T-helper 1 cell (primary cell): ENCODE measurements at regions not wholly inside any gene's neighbourhood (a gene's known extent, or its start where the extent isn't known, plus 50 kb on each side); places are given as distances from the start of the nearest gene placed in this dataset.
"Not testable (repeated sequence)": the region's sequence is repeated elsewhere in the genome, so short reads cannot be mapped to it uniquely, and the experiment has no call there.

ENCODE experiments used
- DNase-seq, 5 donors: peaks; one replicate each; pipeline ENCODE4 v3.0.0-alpha.2; 2012 to 2020

- DNase-seq: no peak
Measured at GRCh38 chr1:172931340-172931739, 119.4 kb downstream of the TNFSF18 start.

- DNase-seq: no peak
Measured at GRCh38 chr1:172931761-172932160, 119.0 kb downstream of the TNFSF18 start.

- DNase-seq: no peak
Measured at GRCh38 chr1:172932981-172933380, 117.8 kb downstream of the TNFSF18 start.

GRCh38 chr1:172934417-172934762, 116.4 kb downstream of the TNFSF18 start:
- no peak for DNase-seq

- DNase-seq: no peak
Measured at GRCh38 chr1:172935062-172935592, 115.6 kb downstream of the TNFSF18 start.

- no peak for DNase-seq
Measured at GRCh38 chr1:172936088-172936645, 114.6 kb downstream of the TNFSF18 start.

GRCh38 chr1:172938681-172939080, 112.1 kb downstream of the TNFSF18 start:
- no peak for DNase-seq

GRCh38 chr1:172939475-172939874, 111.3 kb downstream of the TNFSF18 start:
- DNase-seq: no peak

- no peak for DNase-seq
Measured at GRCh38 chr1:172940174-172940855, 110.4 kb downstream of the TNFSF18 start.

GRCh38 chr1:172941471-172941870, 109.3 kb downstream of the TNFSF18 start:
- DNase-seq: no peak

- DNase-seq: no peak
Measured at GRCh38 chr1:172941945-172942344, 108.8 kb downstream of the TNFSF18 start.

GRCh38 chr1:172943138-172943537, 107.6 kb downstream of the TNFSF18 start:
- DNase-seq: not testable (repeated sequence)

GRCh38 chr1:172944931-172945330, 105.8 kb downstream of the TNFSF18 start:
- no peak for DNase-seq

- DNase-seq: no peak
Measured at GRCh38 chr1:172946814-172947507, 103.8 kb downstream of the TNFSF18 start.

GRCh38 chr1:172948457-172948856, 102.3 kb downstream of the TNFSF18 start:
- DNase-seq: no peak

GRCh38 chr1:172949096-172949495, 101.6 kb downstream of the TNFSF18 start:
- DNase-seq: no peak

- no peak for DNase-seq
Measured at GRCh38 chr1:172950528-172950927, 100.2 kb downstream of the TNFSF18 start.

GRCh38 chr1:172951730-172952365, 98.9 kb downstream of the TNFSF18 start:
- no peak for DNase-seq

- no peak for DNase-seq
Measured at GRCh38 chr1:172952516-172952915, 98.2 kb downstream of the TNFSF18 start.

- no peak for DNase-seq
Measured at GRCh38 chr1:172954476-172955150, 96.1 kb downstream of the TNFSF18 start.

GRCh38 chr1:172955161-172955815, 95.5 kb downstream of the TNFSF18 start:
- no peak for DNase-seq

GRCh38 chr1:172956871-172957270, 93.9 kb downstream of the TNFSF18 start:
- no peak for DNase-seq
